ENCODE measurements at regions not wholly inside any gene's neighbourhood (a gene's known extent, or its start where the extent isn't known, plus 50 kb on each side); places are given as distances from the start of the nearest gene placed in this dataset.

DNA sequence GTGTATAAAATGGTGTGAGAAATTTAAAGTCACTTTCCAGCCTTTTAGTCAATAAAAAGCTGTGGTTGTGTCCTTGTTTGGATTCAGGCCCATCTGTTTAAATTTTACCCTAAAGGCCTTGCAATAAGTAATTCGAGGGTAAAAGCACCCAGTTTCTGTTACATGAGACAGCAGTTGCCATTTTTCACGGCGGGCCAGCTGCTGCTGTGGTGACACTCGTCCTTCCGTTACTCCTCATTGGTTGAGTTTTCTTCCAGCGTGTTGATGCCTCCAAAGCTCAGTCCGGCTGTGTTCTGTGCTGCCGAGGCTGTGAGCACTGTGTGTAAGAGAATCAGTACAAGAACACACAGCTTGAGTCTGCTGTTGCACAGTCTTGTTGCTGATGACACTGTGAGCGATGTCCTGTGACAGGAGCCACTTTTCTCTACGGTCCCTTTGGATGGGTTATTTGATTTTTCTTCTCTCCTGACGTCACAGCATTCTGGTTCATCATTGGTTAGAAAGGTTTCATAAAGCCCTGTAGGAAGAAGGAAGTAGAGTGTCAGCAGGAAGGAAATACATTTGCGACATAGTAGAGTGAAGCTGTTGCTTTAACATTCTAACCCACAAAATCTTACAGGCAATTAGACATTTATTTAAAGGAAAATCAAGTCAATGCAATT, 602.5 kb upstream of the ARGLU1 start:
- Histone ChIP-seq H3K4ac (ENCODE audit: low read depth, low read length) (no peak overlapping the region), H3K27me3 (ENCODE audit: insufficient read depth, low read length) (no peaks in the 10 kb centered on the region), H2BK12ac (ENCODE audit: insufficient read length, low read depth, low read length) (no peak overlapping the region), H3K79me1 (ENCODE audit: insufficient read depth, low read depth, low read length, poor library complexity, severe bottlenecking) (no peaks in the 10 kb centered on the region), H4K8ac (replicated peaks; ENCODE audit: insufficient read length, low read depth, low read length) (no peak overlapping the region), H3K14ac (ENCODE audit: insufficient read depth, low read length) (no peak overlapping the region), H3K4me2 (ENCODE audit: insufficient read depth, insufficient read length, low read length) (no peak overlapping the region), H2AFZ (ENCODE audit: low read length) (no peak overlapping the region), H3K79me2 (ENCODE audit: insufficient read depth, low read length) (no peaks in the 10 kb centered on the region), H2BK20ac (ENCODE audit: low read depth, low read length, poor library complexity, severe bottlenecking) (no peak overlapping the region), H3K4me1 (ENCODE audit: insufficient read depth, low read length) (no peaks in the 10 kb centered on the region), H4K20me1 (ENCODE audit: control insufficient read depth, insufficient read depth, insufficient read length) (no peaks in the 10 kb centered on the region), H3K27ac (ENCODE audit: insufficient read length, low read depth, low read length) (no peak overlapping the region), H2BK5ac (ENCODE audit: insufficient read length, low read length) (no peak overlapping the region), H3K9ac (ENCODE audit: extremely low read depth, insufficient read length, low read length) (no peak overlapping the region), H3K23me2 (ENCODE audit: insufficient read length, low read depth, low read length, poor library complexity, severe bottlenecking) (no peaks in the 10 kb centered on the region), H3T11ph (ENCODE audit: low read length) (no peak overlapping the region), H3K18ac (ENCODE audit: insufficient read length, low read depth, low read length) (no peak overlapping the region), H2BK120ac (ENCODE audit: low read depth, low read length, poor library complexity, severe bottlenecking) (no peak overlapping the region), H2AK5ac (ENCODE audit: insufficient read length, low read length) (no peak overlapping the region), H2BK15ac (ENCODE audit: low read depth, low read length) (no peak overlapping the region), H4K91ac (ENCODE audit: insufficient read length, low read depth, low read length) (no peak overlapping the region), H3K23ac (ENCODE audit: insufficient read length, low read depth, low read length) (no peak overlapping the region), H3K9me3 (ENCODE audit: control insufficient read depth, low read depth, low read length) (no peaks in the 10 kb centered on the region), H4K5ac (ENCODE audit: insufficient read length, low read depth, low read length) (no peak overlapping the region), H3K56ac (ENCODE audit: insufficient read length, low read depth, low read length) (no peak overlapping the region)
- DNase-seq, result no peak
- Mint-ChIP-seq H3K9me3 (no peaks in the 10 kb centered on the region), H3K4me1 (no peaks in the 10 kb centered on the region), H3K36me3 (ENCODE audit: insufficient read depth in 1 of 3, low read depth in 3 of 3) (no peaks in the 10 kb centered on the region), H3K27me3 (ENCODE audit: low read depth) (no peaks in the 10 kb centered on the region), H3K27ac (no peak overlapping the region; a peak in 1 of 7 replicates), H3K4me3 (no peak overlapping the region)
- TF ChIP-seq, protein P1, sequence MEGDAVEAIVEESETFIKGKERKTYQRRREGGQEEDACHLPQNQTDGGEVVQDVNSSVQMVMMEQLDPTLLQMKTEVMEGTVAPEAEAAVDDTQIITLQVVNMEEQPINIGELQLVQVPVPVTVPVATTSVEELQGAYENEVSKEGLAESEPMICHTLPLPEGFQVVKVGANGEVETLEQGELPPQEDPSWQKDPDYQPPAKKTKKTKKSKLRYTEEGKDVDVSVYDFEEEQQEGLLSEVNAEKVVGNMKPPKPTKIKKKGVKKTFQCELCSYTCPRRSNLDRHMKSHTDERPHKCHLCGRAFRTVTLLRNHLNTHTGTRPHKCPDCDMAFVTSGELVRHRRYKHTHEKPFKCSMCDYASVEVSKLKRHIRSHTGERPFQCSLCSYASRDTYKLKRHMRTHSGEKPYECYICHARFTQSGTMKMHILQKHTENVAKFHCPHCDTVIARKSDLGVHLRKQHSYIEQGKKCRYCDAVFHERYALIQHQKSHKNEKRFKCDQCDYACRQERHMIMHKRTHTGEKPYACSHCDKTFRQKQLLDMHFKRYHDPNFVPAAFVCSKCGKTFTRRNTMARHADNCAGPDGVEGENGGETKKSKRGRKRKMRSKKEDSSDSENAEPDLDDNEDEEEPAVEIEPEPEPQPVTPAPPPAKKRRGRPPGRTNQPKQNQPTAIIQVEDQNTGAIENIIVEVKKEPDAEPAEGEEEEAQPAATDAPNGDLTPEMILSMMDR (conservative IDR thresholded peaks at IDR 0.05), result no peak
- no CpG with 5 or more reads among the region's 12 CpGs for WGBS (ENCODE audit: extremely low coverage, insufficient read length, low lambda C conversion rate)

Measured in H9 (cell line).